ENCODE measurements at regions not wholly inside any gene's neighbourhood (a gene's known extent, or its start where the extent isn't known, plus 50 kb on each side); places are given as distances from the start of the nearest gene placed in this dataset.

- Histone ChIP-seq H3K4me3 (no peak overlapping the region), H3K9me2 (replicated peaks; ENCODE audit: insufficient read depth) (no peaks in the 10 kb centered on the region), H3K36me3 (replicated peaks; ENCODE audit: insufficient read depth, low read depth) (no peaks in the 10 kb centered on the region), H4K20me1 (ENCODE audit: insufficient read depth, poor library complexity, severe bottlenecking) (no peaks in the 10 kb centered on the region), H3K9me3 (ENCODE audit: low read depth) (no peaks in the 10 kb centered on the region), H3K4me2 (no peak overlapping the region), H3K79me2 (no peaks in the 10 kb centered on the region), H3K27ac (no peak overlapping the region), H2AFZ (no peak overlapping the region), H3K27me3 (no peaks in the 10 kb centered on the region), H3K4me1 (ENCODE audit: insufficient read depth) (no peaks in the 10 kb centered on the region)
- no peak for TF ChIP-seq EZH2 (IDR thresholded peaks at IDR 0.05; ENCODE audit: borderline replicate concordance)
- no peak for TF ChIP-seq EZH2phosphoT487 (IDR thresholded peaks at IDR 0.05; ENCODE audit: low read depth, severe bottlenecking, unreplicated experiment)
- WGBS (ENCODE audit: low lambda C conversion rate, missing lambda C conversion rate), result 86% methylated on average over 2 of the region's 2 CpGs
- DNase-seq (ENCODE audit: low spot score), result no peak
These were observed 111.5 kb upstream of the RBBP6 start for GRCh38 chr16:24427840-24428239.

- Histone ChIP-seq H3K9me2 (replicated peaks; ENCODE audit: insufficient read depth) (no peaks in the 10 kb centered on the region), H3K27ac (no peak overlapping the region), H3K36me3 (replicated peaks; ENCODE audit: insufficient read depth, low read depth) (no peaks in the 10 kb centered on the region), H3K9me3 (ENCODE audit: low read depth) (no peaks in the 10 kb centered on the region), H3K4me2 (no peak overlapping the region), H4K20me1 (ENCODE audit: insufficient read depth, poor library complexity, severe bottlenecking) (no peaks in the 10 kb centered on the region), H2AFZ (no peak overlapping the region), H3K79me2 (no peaks in the 10 kb centered on the region), H3K27me3 (no peaks in the 10 kb centered on the region), H3K4me1 (ENCODE audit: insufficient read depth) (no peaks in the 10 kb centered on the region), H3K4me3 (no peak overlapping the region)
- DNase-seq (ENCODE audit: low spot score), result no peak
- 69% methylated on average over 2 of the region's 2 CpGs for WGBS (ENCODE audit: low lambda C conversion rate, missing lambda C conversion rate)
- TF ChIP-seq EZH2phosphoT487 (IDR thresholded peaks at IDR 0.05; ENCODE audit: low read depth, severe bottlenecking, unreplicated experiment), result no peak
- TF ChIP-seq EZH2 (IDR thresholded peaks at IDR 0.05; ENCODE audit: borderline replicate concordance), result no peak
- TF ChIP-seq, protein P1, sequence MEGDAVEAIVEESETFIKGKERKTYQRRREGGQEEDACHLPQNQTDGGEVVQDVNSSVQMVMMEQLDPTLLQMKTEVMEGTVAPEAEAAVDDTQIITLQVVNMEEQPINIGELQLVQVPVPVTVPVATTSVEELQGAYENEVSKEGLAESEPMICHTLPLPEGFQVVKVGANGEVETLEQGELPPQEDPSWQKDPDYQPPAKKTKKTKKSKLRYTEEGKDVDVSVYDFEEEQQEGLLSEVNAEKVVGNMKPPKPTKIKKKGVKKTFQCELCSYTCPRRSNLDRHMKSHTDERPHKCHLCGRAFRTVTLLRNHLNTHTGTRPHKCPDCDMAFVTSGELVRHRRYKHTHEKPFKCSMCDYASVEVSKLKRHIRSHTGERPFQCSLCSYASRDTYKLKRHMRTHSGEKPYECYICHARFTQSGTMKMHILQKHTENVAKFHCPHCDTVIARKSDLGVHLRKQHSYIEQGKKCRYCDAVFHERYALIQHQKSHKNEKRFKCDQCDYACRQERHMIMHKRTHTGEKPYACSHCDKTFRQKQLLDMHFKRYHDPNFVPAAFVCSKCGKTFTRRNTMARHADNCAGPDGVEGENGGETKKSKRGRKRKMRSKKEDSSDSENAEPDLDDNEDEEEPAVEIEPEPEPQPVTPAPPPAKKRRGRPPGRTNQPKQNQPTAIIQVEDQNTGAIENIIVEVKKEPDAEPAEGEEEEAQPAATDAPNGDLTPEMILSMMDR (IDR thresholded peaks at IDR 0.05; ENCODE audit: poor library complexity), result no peak
These were observed 110.6 kb upstream of the RBBP6 start for GRCh38 chr16:24428756-24429155.

GRCh38 chr16:24430954-24431760, 108.2 kb upstream of the RBBP6 start:
- TF ChIP-seq EZH2 (IDR thresholded peaks at IDR 0.05; ENCODE audit: borderline replicate concordance) (no peak), EZH2phosphoT487 (IDR thresholded peaks at IDR 0.05; ENCODE audit: low read depth, severe bottlenecking, unreplicated experiment) (no peak)
- TF ChIP-seq, protein P1 (IDR thresholded peaks at IDR 0.05; ENCODE audit: poor library complexity), result no peak
- no peaks in the 10 kb centered on the region for H3K27me3 ChIP-seq
- H3K27ac ChIP-seq, result no peak overlapping the region
- no peaks in the 10 kb centered on the region for H3K4me1 ChIP-seq (ENCODE audit: insufficient read depth)
- no peak overlapping the region for H2AFZ ChIP-seq
- no peaks in the 10 kb centered on the region for H3K36me3 ChIP-seq (replicated peaks; ENCODE audit: insufficient read depth, low read depth)
- 71% methylated on average over 6 of the region's 6 CpGs for WGBS (ENCODE audit: low lambda C conversion rate, missing lambda C conversion rate)
- H3K4me2 ChIP-seq, result no peak overlapping the region
- H3K9me2 ChIP-seq (replicated peaks; ENCODE audit: insufficient read depth), result no peaks in the 10 kb centered on the region
- H3K9me3 ChIP-seq (ENCODE audit: low read depth), result no peaks in the 10 kb centered on the region
- no peak overlapping the region for H3K4me3 ChIP-seq
- H3K79me2 ChIP-seq, result no peaks in the 10 kb centered on the region
- peak; percentile 24 for DNase-seq (ENCODE audit: low spot score)
- H4K20me1 ChIP-seq (ENCODE audit: insufficient read depth, poor library complexity, severe bottlenecking), result no peaks in the 10 kb centered on the region

- Histone ChIP-seq H3K4me3 (no peak overlapping the region), H3K9me3 (ENCODE audit: low read depth) (no peaks in the 10 kb centered on the region), H3K36me3 (replicated peaks; ENCODE audit: insufficient read depth, low read depth) (no peaks in the 10 kb centered on the region), H3K27me3 (no peaks in the 10 kb centered on the region), H3K27ac (no peak overlapping the region), H3K4me2 (no peak overlapping the region), H2AFZ (no peak overlapping the region), H3K9me2 (replicated peaks; ENCODE audit: insufficient read depth) (no peaks in the 10 kb centered on the region), H3K4me1 (ENCODE audit: insufficient read depth) (no peaks in the 10 kb centered on the region), H3K79me2 (no peaks in the 10 kb centered on the region), H4K20me1 (ENCODE audit: insufficient read depth, poor library complexity, severe bottlenecking) (no peaks in the 10 kb centered on the region)
- WGBS (ENCODE audit: low lambda C conversion rate, missing lambda C conversion rate), result 89% methylated on average over 2 of the region's 2 CpGs
- DNase-seq (ENCODE audit: low spot score), result no peak
- TF ChIP-seq EZH2 (IDR thresholded peaks at IDR 0.05; ENCODE audit: borderline replicate concordance), result no peak
- no peak for TF ChIP-seq EZH2phosphoT487 (IDR thresholded peaks at IDR 0.05; ENCODE audit: low read depth, severe bottlenecking, unreplicated experiment)
- TF ChIP-seq, protein P1 (IDR thresholded peaks at IDR 0.05; ENCODE audit: poor library complexity), result no peak
These were observed 105.7 kb upstream of the RBBP6 start for GRCh38 chr16:24433706-24434105.

All from hepatocyte (in vitro differentiated cells).